Vagina (tissue), 2 donors: ENCODE measurements at regions not wholly inside any gene's neighbourhood (a gene's known extent, or its start where the extent isn't known, plus 50 kb on each side); places are given as distances from the start of the nearest gene placed in this dataset.

Source experiments
- POLR2A ChIP-seq, 2 donors: fragments of 450-650 bp; IDR thresholded peaks; one replicate each; pipeline ENCODE4 v1.6.1; 2017; ENCODE audit warnings: antibody characterized with exemption in 2 of 2, mild to moderate bottlenecking in 2 of 2, moderate library complexity in 2 of 2
- TF ChIP-seq, protein P1 (sequence below), 3 experiments: fragments of 450-650 bp in 2 of 3; fragments of 200-600 bp in 1 of 3; sonication (generic) in 1 of 3; IDR thresholded peaks; one replicate each; pipeline ENCODE4 v1.5.1; 2017 to 2019; ENCODE audit warnings: antibody characterized with exemption in 3 of 3, mild to moderate bottlenecking in 2 of 3, moderate library complexity in 2 of 3

DNA sequence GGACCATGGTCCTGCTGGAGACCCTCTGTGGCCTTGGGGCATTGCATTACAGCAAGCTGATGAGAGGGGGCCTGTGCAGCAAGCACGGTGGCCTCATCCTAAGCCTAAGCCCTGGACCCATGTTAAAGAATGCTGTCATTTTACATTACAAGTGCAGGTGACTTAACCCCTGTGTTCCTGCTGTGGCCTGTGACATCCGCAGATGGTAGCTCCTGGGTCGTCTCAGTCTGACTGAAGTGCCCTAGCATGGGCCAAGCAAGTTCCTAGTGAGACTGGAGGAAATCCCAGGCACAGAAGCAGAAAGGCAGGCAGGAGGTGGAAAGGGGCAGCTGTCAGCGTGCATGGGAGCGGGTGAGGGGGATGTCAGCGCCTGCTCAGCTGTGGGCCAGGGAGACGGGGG, 252.4 kb downstream of the FNDC1 start:
- TF ChIP-seq, protein P1, sequence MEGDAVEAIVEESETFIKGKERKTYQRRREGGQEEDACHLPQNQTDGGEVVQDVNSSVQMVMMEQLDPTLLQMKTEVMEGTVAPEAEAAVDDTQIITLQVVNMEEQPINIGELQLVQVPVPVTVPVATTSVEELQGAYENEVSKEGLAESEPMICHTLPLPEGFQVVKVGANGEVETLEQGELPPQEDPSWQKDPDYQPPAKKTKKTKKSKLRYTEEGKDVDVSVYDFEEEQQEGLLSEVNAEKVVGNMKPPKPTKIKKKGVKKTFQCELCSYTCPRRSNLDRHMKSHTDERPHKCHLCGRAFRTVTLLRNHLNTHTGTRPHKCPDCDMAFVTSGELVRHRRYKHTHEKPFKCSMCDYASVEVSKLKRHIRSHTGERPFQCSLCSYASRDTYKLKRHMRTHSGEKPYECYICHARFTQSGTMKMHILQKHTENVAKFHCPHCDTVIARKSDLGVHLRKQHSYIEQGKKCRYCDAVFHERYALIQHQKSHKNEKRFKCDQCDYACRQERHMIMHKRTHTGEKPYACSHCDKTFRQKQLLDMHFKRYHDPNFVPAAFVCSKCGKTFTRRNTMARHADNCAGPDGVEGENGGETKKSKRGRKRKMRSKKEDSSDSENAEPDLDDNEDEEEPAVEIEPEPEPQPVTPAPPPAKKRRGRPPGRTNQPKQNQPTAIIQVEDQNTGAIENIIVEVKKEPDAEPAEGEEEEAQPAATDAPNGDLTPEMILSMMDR (IDR thresholded peaks at IDR 0.05): no peak
- TF ChIP-seq POLR2A (IDR thresholded peaks at IDR 0.05): no peak
